Gastrocnemius medialis (tissue), 4 donors: ENCODE measurements at regions not wholly inside any gene's neighbourhood (a gene's known extent, or its start where the extent isn't known, plus 50 kb on each side); places are given as distances from the start of the nearest gene placed in this dataset.

Source experiments
- ATAC-seq, 2 donors: fragments of 150-250 bp; one replicate each; pipeline ENCODE4 v1.9.1; 2016
- DNase-seq, 2 donors: peaks; one replicate each; pipeline ENCODE4 v3.0.0-alpha.2; 2019
- H3K27ac ChIP-seq, 4 donors: fragments of 200-600 bp; sonication (generic); 1 replicate in 1 of 4; 2 replicates in 3 of 4; pipeline ENCODE4 v1.5.1; 2016 to 2018; ENCODE audit warnings: mild to moderate bottlenecking in 2 of 4, moderate library complexity in 1 of 4
- H3K27me3 ChIP-seq, 3 donors: fragments of 200-600 bp; sonication (generic) in 2 of 3; 1 replicate in 1 of 3; 2 replicates in 2 of 3; pipeline versions ENCODE4 v1.5.1 to v1.6.0; 2016 to 2019; ENCODE audit warnings: mild to moderate bottlenecking in 1 of 3, moderate library complexity in 1 of 3
- H3K36me3 ChIP-seq, 2 donors: fragments of 200-600 bp; sonication (generic) in 1 of 2; one replicate each; pipeline ENCODE4 v1.5.1; 2017 to 2018
- H3K4me1 ChIP-seq, 2 donors: fragments of 200-600 bp; sonication (generic) in 1 of 2; one replicate each; pipeline ENCODE4 v1.5.1; 2016 to 2017; ENCODE audit warnings: mild to moderate bottlenecking in 2 of 2
- H3K4me3 ChIP-seq, 4 donors: fragments of 200-600 bp; sonication (generic) in 3 of 4; 1 replicate in 1 of 4; 2 replicates in 3 of 4; pipeline ENCODE4 v1.5.1; 2016 to 2019; ENCODE audit warnings: mild to moderate bottlenecking in 2 of 4
- H3K9me3 ChIP-seq, 3 donors: fragments of 200-600 bp; sonication (generic) in 2 of 3; 1 replicate in 1 of 3; 2 replicates in 2 of 3; pipeline ENCODE4 v1.5.1; 2016 to 2019
- CTCF ChIP-seq, 5 experiments: fragments of 450-650 bp in 3 of 5; fragments of 200-600 bp in 2 of 5; sonication (generic) in 2 of 5; IDR thresholded peaks in 4 of 5; conservative IDR thresholded peaks in 1 of 5; 1 replicate in 4 of 5; 2 replicates in 1 of 5; pipeline ENCODE4 v1.5.1; 2016 to 2019; ENCODE audit warnings: antibody characterized with exemption in 5 of 5, mild to moderate bottlenecking in 3 of 5, moderate library complexity in 3 of 5
- POLR2A ChIP-seq, 2 donors: fragments of 450-650 bp; IDR thresholded peaks; one replicate each; pipeline ENCODE4 v1.6.1; 2017; ENCODE audit warnings: antibody characterized with exemption in 2 of 2, mild to moderate bottlenecking in 2 of 2, moderate library complexity in 2 of 2
- in situ Hi-C, 4 donors: fragments of 200-750 bp; cut with MboI; loops; one replicate each; pipeline versions ENCODE4 v1.15.0 to v1.8.0; 2017; ENCODE audit warnings: low sequenced_read_pairs in 4 of 4
- intact Hi-C: fragments of 100-400 bp; cut with DNase I; formaldehyde crosslinking; loops from one replicate; pipeline ENCODE4 v1.15.1; 2023; ENCODE audit warnings: low total_unique reads

- TF ChIP-seq CTCF (IDR thresholded peaks at IDR 0.05 in 4 of 5, conservative IDR thresholded peaks at IDR 0.05 in 1 of 5), result no peak
- TF ChIP-seq POLR2A (IDR thresholded peaks at IDR 0.05), result no peak
- H3K36me3 ChIP-seq, result no peaks in the 10 kb centered on the region
- no peaks in the 10 kb centered on the region for H3K4me1 ChIP-seq
- intact Hi-C loops (no loop called here), in situ Hi-C loops (no loop called here)
- no peak overlapping the region for H3K4me3 ChIP-seq
- no peak overlapping the region for H3K27ac ChIP-seq
- H3K27me3 ChIP-seq, result peaks cover 0 to 20% (median 9%) of the 10 kb centered on the region in 3 donors
- ATAC-seq (no peak), DNase-seq (no peak)
- no peaks in the 10 kb centered on the region for H3K9me3 ChIP-seq
Measured at GRCh38 chr10:131815266-131816156, 85.3 kb upstream of the PPP2R2D start.

DNA sequence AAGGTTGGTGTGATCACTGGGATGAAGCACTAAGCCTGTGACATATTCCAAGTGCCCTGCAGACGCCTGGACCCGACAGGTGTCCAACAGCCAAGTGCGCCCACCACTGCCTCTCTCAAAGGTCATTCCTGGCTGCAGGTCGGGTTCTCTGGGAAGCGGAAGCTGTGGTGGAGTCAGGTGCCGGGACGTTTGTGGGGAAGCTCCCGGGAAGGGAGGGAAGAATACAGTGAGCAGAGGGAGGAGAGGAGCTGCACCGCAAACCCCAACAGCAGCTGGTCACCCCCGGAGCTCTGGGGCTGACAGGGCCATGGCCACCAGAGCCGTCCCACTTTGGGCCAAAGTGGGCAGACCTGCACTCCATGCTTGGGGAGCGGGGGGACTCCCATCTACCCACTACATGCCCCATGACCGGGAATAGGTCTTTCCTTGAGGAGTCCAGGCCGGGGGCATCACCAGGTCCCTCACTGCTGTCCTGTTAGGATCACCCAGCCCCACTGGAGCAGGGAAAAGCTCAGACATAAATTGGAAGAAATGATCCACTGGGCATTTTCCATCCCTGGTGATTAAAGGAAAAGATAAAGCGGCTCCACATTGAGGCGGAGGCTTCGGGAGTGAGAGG, 84.5 kb upstream of the PPP2R2D start:
- DNase-seq (no peak), ATAC-seq (no peak)
- TF ChIP-seq POLR2A (IDR thresholded peaks at IDR 0.05), result no peak
- TF ChIP-seq CTCF (IDR thresholded peaks at IDR 0.05 in 4 of 5, conservative IDR thresholded peaks at IDR 0.05 in 1 of 5), result no peak
- Histone ChIP-seq H3K9me3 (no peaks in the 10 kb centered on the region), H3K36me3 (no peaks in the 10 kb centered on the region), H3K4me1 (no peaks in the 10 kb centered on the region), H3K4me3 (no peak overlapping the region), H3K27ac (no peak overlapping the region), H3K27me3 (peaks cover 0 to 18% (median 9%) of the 10 kb centered on the region in 3 donors)
- in situ Hi-C loops, result no loop called here
- intact Hi-C loops, result no loop called here

- no peaks in the 10 kb centered on the region for H3K36me3 ChIP-seq
- ATAC-seq, result no peak
- in situ Hi-C loops (no loop called here), intact Hi-C loops (no loop called here)
- no peak overlapping the region for H3K27ac ChIP-seq
- H3K4me3 ChIP-seq, result no peak overlapping the region
- DNase-seq, result no peak
- H3K27me3 ChIP-seq, result peaks cover 0 to 18% (median 9%) of the 10 kb centered on the region in 3 donors
- no peaks in the 10 kb centered on the region for H3K4me1 ChIP-seq
- TF ChIP-seq CTCF (IDR thresholded peaks at IDR 0.05 in 4 of 5, conservative IDR thresholded peaks at IDR 0.05 in 1 of 5), result no peak
- TF ChIP-seq POLR2A (IDR thresholded peaks at IDR 0.05), result no peak
- H3K9me3 ChIP-seq, result no peaks in the 10 kb centered on the region
Measured at GRCh38 chr10:131816941-131817700, 83.7 kb upstream of the PPP2R2D start.

DNA sequence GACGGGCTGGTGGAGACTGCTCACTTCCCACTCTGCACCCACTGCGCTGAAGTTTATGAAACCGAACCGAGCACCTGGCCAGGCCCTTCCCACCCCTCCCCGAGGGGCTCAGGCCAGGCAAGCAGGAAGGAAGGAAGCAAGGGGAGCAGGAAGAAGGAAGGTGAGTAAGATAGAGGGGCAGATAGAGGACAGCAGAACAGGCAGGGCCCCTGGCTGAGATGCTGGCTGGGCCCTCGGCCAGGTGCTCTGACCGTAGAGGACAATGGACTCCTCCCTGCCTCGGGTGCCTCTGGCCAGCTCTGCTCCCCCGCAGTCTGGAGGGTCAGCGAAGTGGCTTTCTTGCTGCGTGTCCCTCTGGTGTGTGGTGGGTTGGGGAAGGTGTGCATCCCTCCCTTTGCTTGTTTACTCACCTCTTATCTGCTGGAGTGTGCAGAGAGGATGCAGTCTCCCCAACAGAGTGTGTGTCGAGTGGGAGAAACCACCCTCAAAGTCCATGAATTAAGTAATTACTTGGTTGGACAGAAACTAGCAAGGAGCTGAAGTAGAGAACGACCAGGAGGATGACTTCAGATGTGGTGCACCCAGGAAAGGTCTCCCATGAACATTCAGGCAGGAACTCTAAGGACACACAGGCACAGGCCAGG, 82.8 kb upstream of the PPP2R2D start:
- ATAC-seq (no peak), DNase-seq (no peak)
- intact Hi-C loops, result no loop called here
- no peak overlapping the region for H3K27ac ChIP-seq
- no peak overlapping the region for H3K4me3 ChIP-seq
- no peaks in the 10 kb centered on the region for H3K36me3 ChIP-seq
- no peaks in the 10 kb centered on the region for H3K9me3 ChIP-seq
- no peak for TF ChIP-seq CTCF (IDR thresholded peaks at IDR 0.05 in 4 of 5, conservative IDR thresholded peaks at IDR 0.05 in 1 of 5)
- no peak for TF ChIP-seq POLR2A (IDR thresholded peaks at IDR 0.05)
- H3K27me3 ChIP-seq, result peaks cover 0 to 18% (median 9%) of the 10 kb centered on the region in 3 donors
- H3K4me1 ChIP-seq, result no peaks in the 10 kb centered on the region
- in situ Hi-C loops, result no loop called here
